ENCODE measurements at regions not wholly inside any gene's neighbourhood (a gene's known extent, or its start where the extent isn't known, plus 50 kb on each side); places are given as distances from the start of the nearest gene placed in this dataset.

GRCh38 chr1:59105548-59106507, 191.1 kb upstream of the FGGY start:
- Histone ChIP-seq H3K27ac (no peak overlapping the region), H3K9me3 (no peaks in the 10 kb centered on the region), H3K4me3 (no peak overlapping the region), H3K36me3 (no peaks in the 10 kb centered on the region), H3K27me3 (no peaks in the 10 kb centered on the region), H3K4me1 (no peaks in the 10 kb centered on the region)
- TF ChIP-seq, protein P1, sequence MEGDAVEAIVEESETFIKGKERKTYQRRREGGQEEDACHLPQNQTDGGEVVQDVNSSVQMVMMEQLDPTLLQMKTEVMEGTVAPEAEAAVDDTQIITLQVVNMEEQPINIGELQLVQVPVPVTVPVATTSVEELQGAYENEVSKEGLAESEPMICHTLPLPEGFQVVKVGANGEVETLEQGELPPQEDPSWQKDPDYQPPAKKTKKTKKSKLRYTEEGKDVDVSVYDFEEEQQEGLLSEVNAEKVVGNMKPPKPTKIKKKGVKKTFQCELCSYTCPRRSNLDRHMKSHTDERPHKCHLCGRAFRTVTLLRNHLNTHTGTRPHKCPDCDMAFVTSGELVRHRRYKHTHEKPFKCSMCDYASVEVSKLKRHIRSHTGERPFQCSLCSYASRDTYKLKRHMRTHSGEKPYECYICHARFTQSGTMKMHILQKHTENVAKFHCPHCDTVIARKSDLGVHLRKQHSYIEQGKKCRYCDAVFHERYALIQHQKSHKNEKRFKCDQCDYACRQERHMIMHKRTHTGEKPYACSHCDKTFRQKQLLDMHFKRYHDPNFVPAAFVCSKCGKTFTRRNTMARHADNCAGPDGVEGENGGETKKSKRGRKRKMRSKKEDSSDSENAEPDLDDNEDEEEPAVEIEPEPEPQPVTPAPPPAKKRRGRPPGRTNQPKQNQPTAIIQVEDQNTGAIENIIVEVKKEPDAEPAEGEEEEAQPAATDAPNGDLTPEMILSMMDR (IDR thresholded peaks at IDR 0.05): no peak
- TF ChIP-seq POLR2A (IDR thresholded peaks at IDR 0.05): no peak
- DNase-seq (no peak), ATAC-seq (no peak)
- 82% methylated on average over 6 of the region's 7 CpGs for WGBS (ENCODE audit: insufficient coverage, low coverage, low lambda C conversion rate, missing lambda C conversion rate)
- intact Hi-C loops (cut with DNase I): no loop called here

GRCh38 chr1:59107516-59107915, 189.4 kb upstream of the FGGY start:
- Histone ChIP-seq H3K9me3 (no peaks in the 10 kb centered on the region), H3K4me3 (no peak overlapping the region), H3K27ac (no peak overlapping the region), H3K27me3 (no peaks in the 10 kb centered on the region), H3K4me1 (no peaks in the 10 kb centered on the region), H3K36me3 (no peaks in the 10 kb centered on the region)
- DNase-seq (no peak), ATAC-seq (no peak)
- no CpG with 5 or more reads among the region's 5 CpGs for WGBS (ENCODE audit: insufficient coverage, low coverage, low lambda C conversion rate, missing lambda C conversion rate)
- intact Hi-C loops (cut with DNase I): no loop called here
- no peak for TF ChIP-seq POLR2A (IDR thresholded peaks at IDR 0.05)
- TF ChIP-seq, protein P1 (IDR thresholded peaks at IDR 0.05): no peak

DNA sequence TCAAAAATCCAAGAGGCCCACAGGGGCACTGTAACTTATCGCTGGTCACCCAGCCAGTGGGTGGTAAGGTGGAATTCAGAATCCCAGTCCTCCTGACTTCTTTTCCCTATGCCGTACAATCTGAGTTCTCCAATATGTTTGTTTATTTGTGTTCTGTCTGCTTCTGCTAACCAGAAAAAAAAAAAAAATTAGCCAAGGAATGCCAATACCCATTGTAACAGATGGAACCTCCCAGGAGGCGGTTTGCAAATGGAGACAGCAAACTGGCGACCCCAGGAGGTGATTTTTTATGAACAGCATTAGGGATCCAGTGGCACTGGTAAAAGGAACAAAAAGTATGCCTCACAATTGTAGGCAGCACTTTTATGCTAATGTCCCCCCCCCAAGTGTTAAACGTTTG, 189.0 kb upstream of the FGGY start:
- DNase-seq (no peak), ATAC-seq (no peak)
- Histone ChIP-seq H3K4me3 (no peak overlapping the region), H3K9me3 (no peaks in the 10 kb centered on the region), H3K27ac (no peak overlapping the region), H3K36me3 (no peaks in the 10 kb centered on the region), H3K4me1 (no peaks in the 10 kb centered on the region), H3K27me3 (no peaks in the 10 kb centered on the region)
- TF ChIP-seq, protein P1 (IDR thresholded peaks at IDR 0.05): no peak
- no peak for TF ChIP-seq POLR2A (IDR thresholded peaks at IDR 0.05)
- intact Hi-C loops (cut with DNase I): no loop called here
- WGBS (ENCODE audit: insufficient coverage, low coverage, low lambda C conversion rate, missing lambda C conversion rate): 68% methylated on average over 5 of the region's 5 CpGs

DNA sequence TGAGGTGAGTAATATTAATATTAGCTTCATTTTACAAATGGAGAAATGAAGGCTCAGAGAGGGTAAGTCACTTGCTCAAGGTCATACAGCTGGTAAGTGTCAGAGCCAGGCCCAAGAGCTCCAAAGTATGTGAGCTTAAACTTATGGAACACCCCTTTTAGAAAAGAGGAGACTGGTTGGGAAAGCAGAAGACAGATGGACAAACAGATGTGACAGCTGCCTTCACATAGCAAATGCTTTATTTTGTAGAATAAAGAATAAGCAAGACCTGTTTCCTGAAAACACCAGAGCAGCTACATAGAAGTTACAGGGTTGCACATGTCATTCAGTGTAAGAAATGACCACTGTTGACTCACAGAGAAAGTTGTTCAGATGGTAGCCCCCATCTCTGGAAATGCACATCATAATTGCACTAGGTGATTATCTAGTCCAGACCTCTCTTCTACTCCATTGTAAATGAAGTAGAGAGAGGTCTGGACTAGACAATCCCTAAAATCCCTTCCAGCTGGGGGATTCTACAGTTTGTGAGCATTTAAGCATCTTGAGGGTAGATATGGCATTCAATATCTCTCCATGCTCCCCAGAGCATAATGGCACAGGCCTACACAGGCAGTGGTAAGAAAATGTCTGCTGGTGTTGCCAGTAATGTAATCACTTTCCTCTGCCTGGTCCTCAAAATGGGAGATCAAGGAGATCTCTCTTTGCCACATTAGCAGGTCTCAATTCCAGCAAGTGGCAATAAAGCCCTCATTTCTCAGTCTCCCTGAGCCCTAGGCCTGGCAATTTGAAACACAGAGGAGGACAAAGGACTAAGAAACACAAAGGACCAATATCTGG, 188.2 kb upstream of the FGGY start:
- Histone ChIP-seq H3K9me3 (no peaks in the 10 kb centered on the region), H3K4me3 (no peak overlapping the region), H3K4me1 (no peaks in the 10 kb centered on the region), H3K27me3 (no peaks in the 10 kb centered on the region), H3K36me3 (no peaks in the 10 kb centered on the region), H3K27ac (no peak overlapping the region)
- no peak for TF ChIP-seq POLR2A (IDR thresholded peaks at IDR 0.05)
- TF ChIP-seq, protein P1 (IDR thresholded peaks at IDR 0.05): no peak
- intact Hi-C loops (cut with DNase I): no loop called here
- ATAC-seq (no peak), DNase-seq (no peak)
